Stimulated activated CD4-positive, alpha-beta T cell treated with anti-CD3 and anti-CD28 coated beads, TNF-alpha, amount 100 ng/mL, for 1 hour (primary cell): ENCODE measurements at regions not wholly inside any gene's neighbourhood (a gene's known extent, or its start where the extent isn't known, plus 50 kb on each side); places are given as distances from the start of the nearest gene placed in this dataset.
"Not testable (repeated sequence)": the region's sequence is repeated elsewhere in the genome, so short reads cannot be mapped to it uniquely, and the experiment has no call there.

Experiments used
- DNase-seq, 3 donors: peaks; one replicate each; pipeline ENCODE4 v3.0.0-alpha.2; 2020; ENCODE audit warnings: low read depth in 3 of 3, low spot score in 1 of 3

- no peak for DNase-seq
Measured at GRCh38 chr20:53676987-53677386, 83.3 kb upstream of the ZNF217 start.

GRCh38 chr20:53676519-53676822 lies 82.8 kb upstream of the ZNF217 start:
- no peak for DNase-seq

- no peak for DNase-seq
Measured at GRCh38 chr20:53672484-53673129, 79.0 kb upstream of the ZNF217 start.

- no peak for DNase-seq
Measured at GRCh38 chr20:53671370-53671769, 77.7 kb upstream of the ZNF217 start.

- not testable (repeated sequence) for DNase-seq
Measured at GRCh38 chr20:53669517-53670313, 76.1 kb upstream of the ZNF217 start.

GRCh38 chr20:53668992-53669391 lies 75.4 kb upstream of the ZNF217 start:
- DNase-seq, result no peak

- no peak for DNase-seq
Measured at GRCh38 chr20:53666144-53666543, 72.5 kb upstream of the ZNF217 start.

- no peak for DNase-seq
Measured at GRCh38 chr20:53664121-53664520, 70.5 kb upstream of the ZNF217 start.

- not testable (repeated sequence) for DNase-seq
Measured at GRCh38 chr20:53663521-53663920, 69.9 kb upstream of the ZNF217 start.

GRCh38 chr20:53662595-53662994 lies 69.0 kb upstream of the ZNF217 start:
- DNase-seq, result no peak

GRCh38 chr20:53660947-53661381 lies 67.3 kb upstream of the ZNF217 start:
- no peak for DNase-seq

GRCh38 chr20:53660078-53660909 lies 66.7 kb upstream of the ZNF217 start:
- DNase-seq, result peak in 1 of 3 donors; percentile 20

GRCh38 chr20:53658973-53659372 lies 65.3 kb upstream of the ZNF217 start:
- DNase-seq, result no peak

GRCh38 chr20:53658322-53658721 lies 64.7 kb upstream of the ZNF217 start:
- no peak for DNase-seq

GRCh38 chr20:53657732-53658131 lies 64.1 kb upstream of the ZNF217 start:
- no peak for DNase-seq

- no peak for DNase-seq
Measured at GRCh38 chr20:53657279-53657678, 63.6 kb upstream of the ZNF217 start.

GRCh38 chr20:53656293-53657202 lies 62.9 kb upstream of the ZNF217 start:
- DNase-seq, result no peak

GRCh38 chr20:53655625-53656292 lies 62.1 kb upstream of the ZNF217 start:
- DNase-seq, result no peak

GRCh38 chr20:53654932-53655624 lies 61.4 kb upstream of the ZNF217 start:
- no peak for DNase-seq

- not testable (repeated sequence) for DNase-seq
Measured at GRCh38 chr20:53654521-53654920, 60.9 kb upstream of the ZNF217 start.
